VCaP (cell line): ENCODE measurements at regions not wholly inside any gene's neighbourhood (a gene's known extent, or its start where the extent isn't known, plus 50 kb on each side); places are given as distances from the start of the nearest gene placed in this dataset.

Experiments
- H3K27ac ChIP-seq: fragments of 450-650 bp; 2 replicates; pipeline ENCODE4 v1.5.1; 2017
- CTCF ChIP-seq: fragments of 450-650 bp; conservative IDR thresholded peaks from 2 replicates; pipeline ENCODE4 v1.5.1; 2017; ENCODE audit warnings: mild to moderate bottlenecking, moderate library complexity

GRCh38 chr2:76444732-76445131, 734.0 kb upstream of the GCFC2 start:
- H3K27ac ChIP-seq: no peak overlapping the region
- no peak for TF ChIP-seq CTCF

DNA sequence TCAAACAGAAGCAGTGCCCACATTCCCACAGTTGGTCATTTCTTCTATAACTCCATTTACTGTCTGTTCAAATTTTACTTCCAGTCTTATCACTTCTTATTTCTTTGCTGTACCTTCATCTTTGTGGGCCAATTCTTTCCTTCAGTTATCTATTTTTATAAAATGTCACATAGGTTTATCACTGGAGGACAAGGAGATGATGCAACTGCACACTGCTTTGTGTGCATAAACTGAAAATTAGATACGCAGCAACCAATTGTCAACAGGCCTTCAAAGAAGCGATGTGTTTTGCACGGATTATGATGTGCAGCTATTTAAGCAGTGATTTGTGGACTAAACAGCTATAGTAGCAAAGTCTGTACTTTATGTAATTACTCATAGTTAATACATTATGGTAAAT, 726.8 kb upstream of the GCFC2 start:
- H3K27ac ChIP-seq: no peak overlapping the region
- no peak for TF ChIP-seq CTCF

DNA sequence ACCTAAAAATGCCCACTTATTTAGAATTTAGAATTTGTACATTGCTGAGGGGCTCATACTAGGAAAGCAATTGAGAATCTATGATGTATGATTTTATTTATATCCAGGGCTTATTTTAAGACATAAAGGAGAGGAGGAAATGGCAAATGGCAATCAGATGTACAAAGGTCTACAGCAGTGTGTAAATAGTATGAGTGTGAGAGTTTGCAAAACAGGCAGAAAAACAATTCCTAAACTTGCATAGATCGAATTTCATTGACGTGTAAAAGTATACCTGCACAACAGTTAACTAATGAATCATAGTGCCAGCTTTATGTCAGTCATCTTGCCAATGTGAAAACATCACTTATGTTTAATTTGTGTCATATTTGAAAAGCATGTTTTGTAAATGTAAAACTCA, 718.7 kb upstream of the GCFC2 start:
- H3K27ac ChIP-seq: peak overlapping the region; percentile 66
- no peak for TF ChIP-seq CTCF

GRCh38 chr2:76427452-76427851, 716.7 kb upstream of the GCFC2 start:
- no peak for TF ChIP-seq CTCF
- no peak overlapping the region for H3K27ac ChIP-seq

- no peak for TF ChIP-seq CTCF
- no peak overlapping the region for H3K27ac ChIP-seq
Observed at GRCh38 chr2:76415821-76416220, 705.1 kb upstream of the GCFC2 start.

- H3K27ac ChIP-seq: no peak overlapping the region
- no peak for TF ChIP-seq CTCF
Observed at GRCh38 chr2:76413436-76413835, 702.7 kb upstream of the GCFC2 start.

GRCh38 chr2:76406134-76406855, 695.6 kb upstream of the GCFC2 start:
- no peak for TF ChIP-seq CTCF
- H3K27ac ChIP-seq: peak overlapping the region; percentile 34
